OCI-LY3 (cell line): ENCODE measurements at regions not wholly inside any gene's neighbourhood (a gene's known extent, or its start where the extent isn't known, plus 50 kb on each side); places are given as distances from the start of the nearest gene placed in this dataset.
A peak's percentile ranks its signal among the peaks of the same experiment; 100 is the strongest.

Source experiments
- H2AFZ ChIP-seq: fragments of 200-600, 300-600 bp; shearing (Covaris generic); 2 replicates; pipeline ENCODE4 v1.6.0; 2014; ENCODE audit warnings: antibody characterized with exemption, low read depth, low read length
- H3K27ac ChIP-seq: fragments of 200-600, 300-600 bp; sonication (generic); 2 replicates; pipeline ENCODE4 v1.5.1; 2014; ENCODE audit warnings: mild to moderate bottlenecking, low read length, moderate library complexity, mixed read lengths
- H3K27me3 ChIP-seq: fragments of 200-600, 300-600 bp; sonication (generic); 2 replicates; pipeline ENCODE4 v1.6.1; 2014; ENCODE audit warnings: low read depth, low read length, mixed read lengths
- H3K36me3 ChIP-seq: fragments of 200-600, 300-600 bp; sonication (generic); replicated peaks from 2 replicates; pipeline ENCODE3; 2014; ENCODE audit warnings: low read depth, low read length, mixed read lengths
- H3K4me1 ChIP-seq: fragments of 300-600, 200-600 bp; sonication (generic); 2 replicates; pipeline ENCODE4 v1.6.1; 2014; ENCODE audit warnings: low read length, mixed read lengths
- H3K4me2 ChIP-seq: fragments of 200-600, 300-600 bp; sonication (generic); 2 replicates; pipeline ENCODE4 v1.6.1; 2014; ENCODE audit warnings: low read length, mixed read lengths
- H3K4me3 ChIP-seq: fragments of 300-600, 200-600 bp; sonication (generic); 2 replicates; pipeline ENCODE4 v1.5.1; 2014; ENCODE audit warnings: antibody characterized with exemption, mild to moderate bottlenecking, low read length, moderate library complexity
- H3K79me2 ChIP-seq: fragments of 300-600, 200-600 bp; shearing (Covaris generic); 2 replicates; pipeline ENCODE4 v1.6.1; 2014; ENCODE audit warnings: mild to moderate bottlenecking, low read length, mixed read lengths
- H3K9ac ChIP-seq: fragments of 300-600, 200-600 bp; shearing (Covaris generic); 2 replicates; pipeline ENCODE4 v1.6.0; 2014; ENCODE audit warnings: mild to moderate bottlenecking, low read length, moderate library complexity
- H3K9me3 ChIP-seq: fragments of 200-600, 300-600 bp; shearing (Covaris generic); 2 replicates; pipeline ENCODE4 v1.6.1; 2014; ENCODE audit warnings: low read length, mixed read lengths; ENCODE audit not compliant: insufficient read depth
- H4K20me1 ChIP-seq: fragments of 200-600, 300-600 bp; sonication (generic); 2 replicates; pipeline ENCODE4 v1.6.1; 2016; ENCODE audit warnings: low read length, mixed read lengths; ENCODE audit not compliant: insufficient read depth
- CTCF ChIP-seq: fragments of 200-600, 300-600 bp; sonication (generic); IDR thresholded peaks from 2 replicates; pipeline ENCODE4 v1.5.1; 2014; ENCODE audit warnings: antibody characterized with exemption, low read length, low read depth
- EZH2phosphoT487 ChIP-seq: fragments of 200-600 bp; shearing (Covaris generic); IDR thresholded peaks from 2 replicates; pipeline ENCODE4 v1.6.1; 2018; ENCODE audit warnings: antibody characterized with exemption, mixed run types, low read depth

- Histone ChIP-seq H3K9ac (no peak overlapping the region), H3K4me1 (peaks cover 22% of the 10 kb centered on the region), H3K27ac (no peak overlapping the region), H2AFZ (no peak overlapping the region), H3K79me2 (no peaks in the 10 kb centered on the region), H3K9me3 (no peaks in the 10 kb centered on the region), H4K20me1 (no peaks in the 10 kb centered on the region), H3K4me3 (no peak overlapping the region), H3K36me3 (no peaks in the 10 kb centered on the region), H3K4me2 (no peak overlapping the region), H3K27me3 (peaks cover 6% of the 10 kb centered on the region; the same call in 1 of the 2 replicates)
- TF ChIP-seq CTCF (no peak), EZH2phosphoT487 (no peak)
Observed at GRCh38 chr9:109893241-109893640, 113.2 kb downstream of the PALM2AKAP2 start.

- H3K79me2 ChIP-seq = no peaks in the 10 kb centered on the region
- no peak overlapping the region for H2AFZ ChIP-seq
- H4K20me1 ChIP-seq = no peaks in the 10 kb centered on the region
- TF ChIP-seq EZH2phosphoT487 = no peak
- TF ChIP-seq CTCF = no peak
- no peak overlapping the region for H3K4me2 ChIP-seq
- H3K4me3 ChIP-seq = no peak overlapping the region
- peaks cover 22% of the 10 kb centered on the region for H3K4me1 ChIP-seq
- no peaks in the 10 kb centered on the region for H3K36me3 ChIP-seq
- peaks cover 14% of the 10 kb centered on the region; the same call in 1 of the 2 replicates for H3K27me3 ChIP-seq
- no peak overlapping the region for H3K9ac ChIP-seq
- H3K9me3 ChIP-seq = no peaks in the 10 kb centered on the region
- H3K27ac ChIP-seq = no peak overlapping the region
Observed at GRCh38 chr9:109894473-109894872, 114.5 kb downstream of the PALM2AKAP2 start.

GRCh38 chr9:109894921-109895758 lies 115.1 kb downstream of the PALM2AKAP2 start:
- Histone ChIP-seq H3K27me3 (peaks cover 19% of the 10 kb centered on the region; the same call in 1 of the 2 replicates), H3K27ac (peak overlapping the region; percentile 12)

More at GRCh38 chr9:109894921-109895758, 115.1 kb downstream of the PALM2AKAP2 start:
- TF ChIP-seq CTCF (no peak), EZH2phosphoT487 (no peak)
- Histone ChIP-seq H3K9me3 (no peaks in the 10 kb centered on the region), H4K20me1 (no peaks in the 10 kb centered on the region), H3K4me3 (peak overlapping the region; percentile 5; the same call in 1 of the 2 replicates), H3K79me2 (no peaks in the 10 kb centered on the region), H3K4me2 (peak overlapping the region; percentile 56), H3K4me1 (peaks cover 22% of the 10 kb centered on the region), H3K36me3 (no peaks in the 10 kb centered on the region), H3K9ac (no peak overlapping the region), H2AFZ (no peak overlapping the region)
